CD4-positive, alpha-beta T cell (primary cell): ENCODE measurements at regions not wholly inside any gene's neighbourhood (a gene's known extent, or its start where the extent isn't known, plus 50 kb on each side); places are given as distances from the start of the nearest gene placed in this dataset.

ENCODE experiments used
- ATAC-seq: fragments of 200-7000 bp; cut with Tn5 transposase; one replicate; pipeline ENCODE4 v1.10.0; 2022; ENCODE audit warnings: mild to moderate bottlenecking; ENCODE audit not compliant: poor library complexity
- CTCF ChIA-PET: fragments of 350-600 bp; sonication (Branson Sonifier 250); formaldehyde crosslinking; loops from one replicate; lab custom pipeline; 2021; ENCODE audit warnings: antibody characterized with exemption, inconsistent platforms; lab: Charles Lee
- POLR2A ChIA-PET: fragments of 350-600 bp; sonication (Branson Sonifier 250); formaldehyde crosslinking; loops from one replicate; lab custom pipeline; 2021; ENCODE audit warnings: antibody characterized with exemption, inconsistent platforms; lab: Charles Lee
- DNase-seq, 14 experiments: peaks; one replicate each; pipeline ENCODE4 v3.0.0-alpha.2; 2013 to 2020; ENCODE audit warnings: mixed read lengths in 2 of 14
- H3K27ac ChIP-seq, 2 donors: one replicate each; pipeline versions ENCODE4 v1.5.1 to v1.7.0; 2013; ENCODE audit warnings: low read length in 2 of 2, low read depth in 1 of 2, mild to moderate bottlenecking in 1 of 2
- H3K27me3 ChIP-seq, 2 experiments: 1 replicate in 1 of 2; 2 replicates in 1 of 2; pipeline versions ENCODE4 v1.6.1 to v1.7.0; 2013; ENCODE audit warnings: low read length in 2 of 2, control low read depth in 1 of 2, mild to moderate bottlenecking in 1 of 2, moderate library complexity in 1 of 2; ENCODE audit not compliant: insufficient read depth in 2 of 2, control insufficient read depth in 1 of 2
- H3K36me3 ChIP-seq: one replicate; pipeline ENCODE4 v1.6.1; 2013; ENCODE audit warnings: low read length, control low read depth; ENCODE audit not compliant: insufficient read depth
- H3K4me1 ChIP-seq: one replicate; pipeline ENCODE4 v1.6.1; 2013; ENCODE audit warnings: low read length, control low read depth; ENCODE audit not compliant: insufficient read depth
- H3K4me3 ChIP-seq: one replicate; pipeline ENCODE4 v1.5.1; 2013; ENCODE audit warnings: mild to moderate bottlenecking, low read length, moderate library complexity
- H3K9me3 ChIP-seq, 2 experiments: 1 replicate in 1 of 2; 2 replicates in 1 of 2; pipeline versions ENCODE4 v1.6.1 to v1.7.0; 2013; ENCODE audit warnings: low read length in 2 of 2, mild to moderate bottlenecking in 2 of 2, control low read depth in 1 of 2, moderate library complexity in 1 of 2; ENCODE audit not compliant: control insufficient read depth in 1 of 2, insufficient read depth in 1 of 2
- H3K27ac Mint-ChIP-seq: one replicate; pipeline ENCODE4 v1.8.0; 2020; ENCODE audit warnings: mixed read lengths
- H3K27me3 Mint-ChIP-seq: one replicate; pipeline ENCODE4 v1.8.0; 2021; ENCODE audit warnings: mixed read lengths
- H3K36me3 Mint-ChIP-seq: one replicate; pipeline ENCODE4 v1.8.0; 2021; ENCODE audit warnings: low read depth, mixed read lengths
- H3K4me1 Mint-ChIP-seq: one replicate; pipeline ENCODE4 v1.8.0; 2021; ENCODE audit warnings: low read depth, mixed read lengths
- H3K4me3 Mint-ChIP-seq: one replicate; pipeline ENCODE4 v1.8.0; 2020; ENCODE audit warnings: mild to moderate bottlenecking, mixed read lengths
- H3K9me3 Mint-ChIP-seq: one replicate; pipeline ENCODE4 v1.8.0; 2020; ENCODE audit warnings: mixed read lengths
- CTCF ChIP-seq: fragments of 200-600 bp; IDR thresholded peaks from one replicate; pipeline ENCODE4 v1.8.0; 2022; ENCODE audit warnings: antibody characterized with exemption, mild to moderate bottlenecking
- intact Hi-C, 2 experiments: fragments of 100-400 bp; cut with DNase I in 1 of 2; cut with micrococcal nuclease in 1 of 2; formaldehyde crosslinking; loops; one replicate each; pipeline versions ENCODE4 v1.15.1 to v1.9.0; 2023 to 2025; cut with DNase I, micrococcal nuclease

GRCh38 chr14:44422699-44423098, 84.4 kb downstream of the FSCB start:
- H3K9me3 Mint-ChIP-seq: peaks cover 14% of the 10 kb centered on the region
- no peaks in the 10 kb centered on the region for H3K27me3 ChIP-seq
- H3K4me1 Mint-ChIP-seq: no peaks in the 10 kb centered on the region
- H3K4me3 ChIP-seq: no peak overlapping the region
- POLR2A ChIA-PET: no interaction called here
- TF ChIP-seq CTCF: no peak
- no peak for ATAC-seq
- intact Hi-C loops: no loop called here
- H3K27ac Mint-ChIP-seq: no peak overlapping the region
- no peaks in the 10 kb centered on the region for H3K4me1 ChIP-seq
- H3K36me3 ChIP-seq: no peaks in the 10 kb centered on the region
- no peak overlapping the region for H3K4me3 Mint-ChIP-seq
- peaks cover 0 to 4% of the 10 kb centered on the region in 2 experiments for H3K9me3 ChIP-seq
- no peaks in the 10 kb centered on the region for H3K27me3 Mint-ChIP-seq
- DNase-seq: no peak
- H3K36me3 Mint-ChIP-seq: no peaks in the 10 kb centered on the region
- CTCF ChIA-PET: no interaction called here
- no peak overlapping the region for H3K27ac ChIP-seq

GRCh38 chr14:44420226-44420625, 86.9 kb downstream of the FSCB start:
- ChIA-PET CTCF (no interaction called here), POLR2A (no interaction called here)
- H3K4me3 Mint-ChIP-seq: no peak overlapping the region
- Histone ChIP-seq H3K4me3 (no peak overlapping the region), H3K9me3 (peaks cover 0 to 4% of the 10 kb centered on the region in 2 experiments), H3K27me3 (no peaks in the 10 kb centered on the region), H3K4me1 (no peaks in the 10 kb centered on the region), H3K36me3 (no peaks in the 10 kb centered on the region), H3K27ac (no peak overlapping the region)
- no peak overlapping the region for H3K27ac Mint-ChIP-seq
- intact Hi-C loops: no loop called here
- no peaks in the 10 kb centered on the region for H3K27me3 Mint-ChIP-seq
- no peak for ATAC-seq
- no peaks in the 10 kb centered on the region for H3K4me1 Mint-ChIP-seq
- peaks cover 16% of the 10 kb centered on the region for H3K9me3 Mint-ChIP-seq
- no peak for TF ChIP-seq CTCF
- H3K36me3 Mint-ChIP-seq: no peaks in the 10 kb centered on the region
- no peak for DNase-seq

- H3K9me3 Mint-ChIP-seq: peaks cover 7% of the 10 kb centered on the region
- TF ChIP-seq CTCF: no peak
- intact Hi-C loops: no loop called here
- no peak overlapping the region for H3K4me3 ChIP-seq
- H3K4me1 ChIP-seq: no peaks in the 10 kb centered on the region
- no peak overlapping the region for H3K4me3 Mint-ChIP-seq
- peaks cover 0 to 4% of the 10 kb centered on the region in 2 experiments for H3K9me3 ChIP-seq
- no peaks in the 10 kb centered on the region for H3K36me3 ChIP-seq
- CTCF ChIA-PET: no interaction called here
- POLR2A ChIA-PET: no interaction called here
- no peaks in the 10 kb centered on the region for H3K27me3 ChIP-seq
- ATAC-seq: no peak
- H3K27ac Mint-ChIP-seq: no peak overlapping the region
- no peak for DNase-seq
- H3K27ac ChIP-seq: no peak overlapping the region
- no peaks in the 10 kb centered on the region for H3K27me3 Mint-ChIP-seq
- no peaks in the 10 kb centered on the region for H3K36me3 Mint-ChIP-seq
- H3K4me1 Mint-ChIP-seq: no peaks in the 10 kb centered on the region
These were observed 88.2 kb downstream of the FSCB start for GRCh38 chr14:44418856-44419255.
